ENCODE measurements at regions not wholly inside any gene's neighbourhood (a gene's known extent, or its start where the extent isn't known, plus 50 kb on each side); places are given as distances from the start of the nearest gene placed in this dataset.

DNA sequence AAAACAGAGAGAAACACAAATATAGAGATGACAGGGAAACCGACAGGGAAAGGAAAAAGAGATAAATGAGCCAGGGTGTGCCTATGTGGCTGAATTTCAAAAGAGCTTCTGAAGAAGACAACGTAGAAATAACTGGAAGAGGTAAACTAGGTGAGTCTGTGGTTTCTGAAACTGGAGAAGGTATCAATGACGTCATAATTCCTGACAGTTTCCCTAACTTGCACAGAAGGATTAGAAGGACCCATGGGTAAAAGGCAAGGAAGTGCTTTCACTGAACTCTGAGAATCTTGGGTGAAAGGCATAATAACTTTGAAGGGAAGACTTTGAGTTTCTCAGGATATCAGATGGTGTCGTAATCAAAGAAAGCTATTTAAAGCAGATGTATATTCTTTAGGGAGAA lies 790.8 kb upstream of the NUDT12 start:
- ChIA-PET CTCF (no interaction called here), POLR2A (no interaction called here)
- no peak for DNase-seq (ENCODE audit: low read depth, low spot score)

DNA sequence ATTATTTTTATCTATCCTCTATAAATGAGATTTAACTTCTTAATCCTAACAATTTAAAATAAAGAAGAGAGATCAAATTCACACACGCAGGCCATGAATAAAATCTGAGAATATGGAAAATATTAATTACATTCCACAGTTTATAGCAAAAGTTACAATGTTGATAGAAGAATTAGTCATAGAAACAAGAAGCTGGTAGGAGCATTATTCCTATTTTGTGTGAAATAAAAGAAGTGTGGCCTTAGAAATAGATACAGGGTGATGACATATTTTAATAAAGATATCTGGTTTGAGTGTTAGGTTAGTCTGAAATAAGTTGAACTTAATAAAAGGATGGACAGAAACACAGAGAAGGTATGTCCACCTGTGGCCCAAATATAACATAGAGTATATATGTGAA lies 790.4 kb upstream of the NUDT12 start:
- POLR2A ChIA-PET: no interaction called here
- TF ChIP-seq, protein P1, sequence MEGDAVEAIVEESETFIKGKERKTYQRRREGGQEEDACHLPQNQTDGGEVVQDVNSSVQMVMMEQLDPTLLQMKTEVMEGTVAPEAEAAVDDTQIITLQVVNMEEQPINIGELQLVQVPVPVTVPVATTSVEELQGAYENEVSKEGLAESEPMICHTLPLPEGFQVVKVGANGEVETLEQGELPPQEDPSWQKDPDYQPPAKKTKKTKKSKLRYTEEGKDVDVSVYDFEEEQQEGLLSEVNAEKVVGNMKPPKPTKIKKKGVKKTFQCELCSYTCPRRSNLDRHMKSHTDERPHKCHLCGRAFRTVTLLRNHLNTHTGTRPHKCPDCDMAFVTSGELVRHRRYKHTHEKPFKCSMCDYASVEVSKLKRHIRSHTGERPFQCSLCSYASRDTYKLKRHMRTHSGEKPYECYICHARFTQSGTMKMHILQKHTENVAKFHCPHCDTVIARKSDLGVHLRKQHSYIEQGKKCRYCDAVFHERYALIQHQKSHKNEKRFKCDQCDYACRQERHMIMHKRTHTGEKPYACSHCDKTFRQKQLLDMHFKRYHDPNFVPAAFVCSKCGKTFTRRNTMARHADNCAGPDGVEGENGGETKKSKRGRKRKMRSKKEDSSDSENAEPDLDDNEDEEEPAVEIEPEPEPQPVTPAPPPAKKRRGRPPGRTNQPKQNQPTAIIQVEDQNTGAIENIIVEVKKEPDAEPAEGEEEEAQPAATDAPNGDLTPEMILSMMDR (IDR thresholded peaks at IDR 0.05; ENCODE audit: insufficient read depth, low read length, missing control alignments): no peak

More for the DNA sequence above, 790.8 kb upstream of the NUDT12 start:
- no peak overlapping the region for H3K4me3 ChIP-seq (ENCODE audit: low read depth, low read length)
- TF ChIP-seq, protein P1 (IDR thresholded peaks at IDR 0.05; ENCODE audit: insufficient read depth, low read length, missing control alignments): no peak

DNA sequence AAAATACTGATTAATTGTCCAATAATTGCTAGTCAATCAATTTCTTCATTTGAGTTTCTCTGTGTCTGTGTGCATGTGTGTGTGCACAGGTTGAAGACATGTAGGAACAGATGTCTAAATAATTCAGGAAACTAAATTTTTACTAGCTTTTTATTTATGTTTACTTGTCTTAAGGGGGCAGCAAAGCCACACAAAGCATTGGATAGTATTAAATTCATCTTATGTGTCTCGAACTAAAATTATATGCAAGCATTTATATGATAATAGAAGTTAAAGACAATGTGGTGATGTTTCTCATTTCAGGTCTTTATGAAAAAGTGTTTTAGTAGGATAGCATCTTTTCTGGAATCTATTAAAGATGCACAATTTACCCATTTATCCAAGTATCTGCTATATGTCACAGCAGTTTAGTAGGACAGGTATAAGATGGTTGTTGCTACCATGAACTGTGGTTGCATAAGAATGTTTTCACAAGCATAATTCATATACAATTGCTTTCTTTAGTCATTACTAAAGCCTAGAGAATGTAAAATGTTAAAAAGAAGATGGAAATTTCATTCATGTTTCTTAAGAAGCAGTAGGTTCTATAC lies 784.6 kb upstream of the NUDT12 start:
- ChIA-PET POLR2A (no interaction called here), CTCF (interaction anchor here (1.2 kb wide), 1 partner anchor 9 kb away, joined by 3 read pairs; no protein-coding TSS in a partner anchor)
- TF ChIP-seq, protein P1 (IDR thresholded peaks at IDR 0.05; ENCODE audit: insufficient read depth, low read length, missing control alignments): no peak
- DNase-seq (ENCODE audit: low read depth, low spot score): no peak
- H3K4me3 ChIP-seq (ENCODE audit: low read depth, low read length): no peak overlapping the region

More for the DNA sequence above, 790.4 kb upstream of the NUDT12 start:
- H3K4me3 ChIP-seq (ENCODE audit: low read depth, low read length): no peak overlapping the region
- CTCF ChIA-PET: no interaction called here
- DNase-seq (ENCODE audit: low read depth, low spot score): no peak

DNA sequence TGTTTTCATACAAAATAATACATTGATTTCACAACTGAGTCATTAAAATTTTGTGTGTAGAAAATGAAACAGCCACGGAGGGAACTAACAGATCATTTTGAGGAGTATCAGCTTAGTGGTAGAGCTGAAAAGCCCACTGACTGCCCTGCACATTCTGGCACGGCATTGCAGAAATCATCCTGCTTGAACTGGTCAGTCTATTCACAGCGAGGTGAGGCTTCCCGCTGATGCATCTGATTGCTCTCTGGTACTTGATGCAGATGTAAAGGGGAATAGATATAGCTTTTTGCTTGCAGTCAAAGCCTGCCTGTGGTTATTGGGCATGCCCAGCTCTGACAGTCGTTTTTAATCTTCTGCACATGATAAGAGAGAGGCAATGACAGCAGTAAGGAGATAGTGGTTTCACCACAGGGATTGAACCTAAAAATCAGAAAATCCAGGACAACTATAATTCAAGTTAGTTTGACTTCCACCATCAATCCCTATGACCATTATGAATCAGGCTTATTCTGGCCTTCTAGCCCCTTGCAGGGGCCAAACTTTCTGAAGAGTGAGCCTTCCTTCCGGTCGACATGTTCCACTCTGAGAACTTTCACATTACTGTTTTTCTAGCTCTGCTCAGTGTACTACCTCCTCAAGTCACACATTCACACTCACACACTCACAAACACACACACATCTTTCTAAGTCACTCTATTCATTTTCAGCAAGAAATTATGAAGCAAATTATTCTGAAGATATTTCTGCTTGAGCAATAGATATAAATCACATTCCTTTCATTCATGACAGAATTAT lies 782.8 kb upstream of the NUDT12 start:
- CTCF ChIA-PET: no interaction called here
- TF ChIP-seq, protein P1 (IDR thresholded peaks at IDR 0.05; ENCODE audit: insufficient read depth, low read length, missing control alignments): no peak
- H3K4me3 ChIP-seq (ENCODE audit: low read depth, low read length): no peak overlapping the region; the same call in 1 of the 2 replicates
- DNase-seq (ENCODE audit: low read depth, low spot score): no peak
- POLR2A ChIA-PET: no interaction called here

DNA sequence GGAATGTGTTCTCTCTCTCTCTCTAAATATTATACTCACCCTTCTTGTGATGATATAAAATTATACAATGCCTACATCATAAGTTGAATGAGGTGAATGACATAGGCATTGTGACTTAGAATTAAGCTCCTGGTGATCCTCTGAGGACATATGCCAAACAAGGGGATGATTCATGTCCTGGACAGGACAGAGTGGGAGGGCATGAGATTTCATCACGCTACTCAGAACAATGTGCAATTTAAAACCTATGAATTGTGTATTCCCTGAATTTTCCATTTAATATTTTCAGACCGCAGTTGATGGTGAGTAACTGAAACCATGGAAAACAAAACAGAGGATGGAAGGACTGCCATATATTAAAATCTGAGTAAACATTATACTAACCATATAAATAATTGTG lies 782.2 kb upstream of the NUDT12 start:
- CTCF ChIA-PET: no interaction called here
- no peak for DNase-seq (ENCODE audit: low read depth, low spot score)
- TF ChIP-seq, protein P1 (IDR thresholded peaks at IDR 0.05; ENCODE audit: insufficient read depth, low read length, missing control alignments): no peak
- no peak overlapping the region for H3K4me3 ChIP-seq (ENCODE audit: low read depth, low read length)
- POLR2A ChIA-PET: interaction anchor here (0.6 kb wide), 1 partner anchor 28 kb away, joined by 3 read pairs; no protein-coding TSS in a partner anchor

DNA sequence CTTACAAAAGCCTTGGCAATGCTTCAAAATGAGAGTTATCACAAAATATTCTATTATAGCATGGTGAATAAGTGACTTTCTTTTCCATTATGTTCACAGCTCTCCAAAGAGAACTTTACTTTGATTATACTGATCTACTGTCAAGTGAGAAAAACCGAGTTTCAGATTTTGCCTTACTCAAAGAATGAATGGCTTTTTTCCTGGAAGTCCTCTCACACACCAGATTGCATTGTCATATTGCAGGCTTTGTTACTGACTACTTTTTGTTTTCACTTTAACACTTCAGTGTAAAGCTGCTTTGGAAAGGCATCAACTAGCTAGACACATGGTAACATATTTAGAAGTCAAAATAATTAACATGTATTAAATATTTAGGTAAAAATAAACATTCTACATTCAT lies 765.2 kb upstream of the NUDT12 start:
- ChIA-PET POLR2A (no interaction called here), CTCF (no interaction called here)
- H3K4me3 ChIP-seq (ENCODE audit: low read depth, low read length): no peak overlapping the region
- TF ChIP-seq, protein P1 (IDR thresholded peaks at IDR 0.05; ENCODE audit: insufficient read depth, low read length, missing control alignments): no peak
- no peak for DNase-seq (ENCODE audit: low read depth, low spot score)
